AG08396 (cell line): ENCODE measurements at regions not wholly inside any gene's neighbourhood (a gene's known extent, or its start where the extent isn't known, plus 50 kb on each side); places are given as distances from the start of the nearest gene placed in this dataset.
"Not testable (repeated sequence)": the region's sequence is repeated elsewhere in the genome, so short reads cannot be mapped to it uniquely, and the experiment has no call there.

ENCODE experiments used
- DNase-seq: peaks from one replicate; pipeline ENCODE4 v3.0.0; 2012; ENCODE audit warnings: low spot score, mixed read lengths

GRCh38 chr17:71866095-71866494 lies 254.7 kb upstream of the SOX9 start:
- no peak for DNase-seq

- no peak for DNase-seq
These were observed 251.5 kb upstream of the SOX9 start for GRCh38 chr17:71869293-71869692.

GRCh38 chr17:71869841-71870545 lies 250.8 kb upstream of the SOX9 start:
- no peak for DNase-seq

- no peak for DNase-seq
These were observed 250.3 kb upstream of the SOX9 start for GRCh38 chr17:71870546-71870862.

- DNase-seq = no peak
These were observed 247.9 kb upstream of the SOX9 start for GRCh38 chr17:71872843-71873485.

DNA sequence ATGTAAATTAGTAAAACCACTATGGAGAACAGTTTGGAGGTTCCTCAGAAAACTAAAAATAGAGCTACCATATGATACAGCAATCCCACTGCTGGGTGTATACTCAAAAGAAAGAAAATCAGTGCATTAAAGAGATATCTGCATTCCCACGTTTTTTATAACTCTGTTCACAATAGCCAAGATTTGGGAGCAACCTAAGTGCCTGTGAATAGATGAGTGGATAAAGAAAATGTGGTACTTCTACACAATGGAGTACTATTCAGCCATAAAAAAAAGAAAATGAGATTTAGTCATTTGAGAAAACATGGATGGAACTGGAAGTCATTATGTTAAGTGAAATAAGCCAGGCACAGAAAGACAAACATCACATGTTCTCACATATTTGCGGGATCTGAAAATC lies 246.0 kb upstream of the SOX9 start:
- DNase-seq = not testable (repeated sequence)

GRCh38 chr17:71878271-71878670 lies 242.5 kb upstream of the SOX9 start:
- no peak for DNase-seq

- DNase-seq = no peak
These were observed 241.8 kb upstream of the SOX9 start for GRCh38 chr17:71878998-71879397.

- DNase-seq = no peak
These were observed 239.8 kb upstream of the SOX9 start for GRCh38 chr17:71881041-71881440.

DNA sequence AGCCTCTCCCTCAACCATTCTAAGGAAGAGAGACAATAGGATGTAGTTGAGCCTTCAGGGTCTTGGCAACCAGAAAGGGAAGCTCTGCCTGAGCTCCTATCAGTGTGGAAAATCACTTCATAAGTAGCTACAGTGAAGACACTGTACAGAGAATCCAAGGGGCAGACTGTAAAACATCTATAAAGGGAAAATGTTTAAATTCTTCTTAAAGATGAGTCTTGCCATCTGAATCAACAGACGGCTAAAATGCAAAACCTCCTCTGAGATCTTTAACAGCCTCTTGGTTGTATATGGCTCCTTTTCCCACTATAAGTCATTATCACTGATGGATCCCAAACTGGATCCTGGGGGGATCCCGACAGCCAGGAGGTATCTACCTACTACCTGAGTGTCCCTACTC lies 239.2 kb upstream of the SOX9 start:
- no peak for DNase-seq

GRCh38 chr17:71883258-71883657 lies 237.6 kb upstream of the SOX9 start:
- no peak for DNase-seq

DNA sequence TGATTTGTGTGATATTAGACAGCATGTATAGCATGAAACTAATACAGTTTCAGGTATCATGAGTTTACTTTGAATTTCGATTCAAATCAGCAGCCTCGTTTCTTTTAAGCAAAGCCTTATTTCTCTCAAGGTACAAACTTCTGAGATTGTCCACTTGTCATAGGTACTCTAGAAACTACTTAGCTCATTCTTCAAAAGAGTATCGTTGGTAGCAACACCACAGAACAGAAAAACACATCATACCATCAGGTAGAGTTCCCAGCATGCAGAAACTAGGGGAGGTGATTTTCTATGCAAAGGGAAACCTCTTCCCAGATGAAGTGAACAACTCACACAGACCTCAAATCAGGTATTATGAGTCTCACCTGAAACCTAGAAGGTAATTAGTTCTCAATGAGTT lies 237.0 kb upstream of the SOX9 start:
- no peak for DNase-seq

DNA sequence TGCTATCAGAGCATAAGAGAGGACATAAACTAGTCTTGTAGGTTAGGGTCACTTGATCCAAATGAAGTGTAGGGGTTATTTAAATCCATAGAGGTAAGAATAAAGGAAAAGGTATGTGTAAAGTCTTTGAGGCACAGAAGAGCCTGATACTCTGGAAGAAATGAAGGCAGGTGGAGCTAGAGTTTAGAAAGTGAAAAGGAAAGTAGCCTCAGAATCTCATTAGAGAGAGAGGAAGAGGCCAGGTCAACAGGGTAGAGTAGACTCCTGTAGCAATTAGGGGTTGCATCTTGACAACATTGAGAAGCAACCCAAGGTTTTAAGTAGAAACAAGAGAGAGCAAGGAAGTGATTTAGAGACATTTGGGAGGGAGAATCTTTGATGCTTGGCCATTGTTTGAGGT lies 235.2 kb upstream of the SOX9 start:
- DNase-seq = no peak

DNA sequence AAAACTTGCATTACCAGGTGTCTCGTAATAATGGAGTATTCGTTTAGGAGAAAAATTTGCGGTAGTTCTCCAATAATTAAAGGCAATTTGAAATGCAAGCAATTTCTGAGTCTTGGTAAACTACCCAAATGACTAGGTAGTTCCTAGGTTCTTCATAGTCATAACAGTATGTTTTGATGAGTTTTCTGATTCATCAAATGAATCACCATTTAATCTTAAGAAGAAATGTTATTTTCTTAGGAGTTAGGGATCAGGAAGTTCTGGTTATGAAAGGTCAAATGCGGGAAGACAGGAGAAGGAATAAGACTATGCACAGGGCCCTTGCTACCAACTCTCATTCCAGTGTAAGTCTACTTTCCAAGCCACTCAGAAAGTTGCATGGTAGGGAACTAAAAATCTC lies 221.5 kb upstream of the SOX9 start:
- DNase-seq = no peak

- no peak for DNase-seq
These were observed 220.1 kb upstream of the SOX9 start for GRCh38 chr17:71900621-71901229.

DNA sequence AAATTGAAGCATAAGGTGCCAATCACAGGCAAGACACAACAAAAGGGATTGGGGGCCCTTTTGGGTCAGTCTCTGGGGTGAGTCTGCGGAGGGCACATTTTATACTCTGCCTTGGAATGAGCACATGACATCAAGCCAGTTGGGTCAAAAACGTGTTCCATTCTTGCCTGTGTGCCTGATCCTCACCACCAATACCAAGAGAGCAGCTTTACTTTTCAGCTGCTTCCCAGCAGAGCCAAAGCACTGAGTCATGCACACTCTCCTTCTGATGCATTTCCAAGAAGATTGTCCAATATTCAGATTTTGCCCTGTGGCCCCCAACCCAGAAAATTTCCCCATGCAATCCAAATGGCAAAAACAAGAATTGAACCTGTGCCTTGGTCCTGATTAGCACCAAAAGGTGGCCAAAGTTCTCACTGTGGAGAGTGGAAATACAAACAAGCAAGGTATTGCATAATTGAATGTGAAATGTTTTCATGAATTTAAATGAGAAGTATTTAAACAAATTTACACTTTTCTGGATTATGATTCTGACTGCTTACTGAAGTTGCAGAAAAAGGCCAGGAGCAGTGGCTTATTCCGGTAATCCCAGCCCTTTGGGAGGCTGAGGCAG lies 217.8 kb upstream of the SOX9 start:
- DNase-seq = peak; percentile 35

DNA sequence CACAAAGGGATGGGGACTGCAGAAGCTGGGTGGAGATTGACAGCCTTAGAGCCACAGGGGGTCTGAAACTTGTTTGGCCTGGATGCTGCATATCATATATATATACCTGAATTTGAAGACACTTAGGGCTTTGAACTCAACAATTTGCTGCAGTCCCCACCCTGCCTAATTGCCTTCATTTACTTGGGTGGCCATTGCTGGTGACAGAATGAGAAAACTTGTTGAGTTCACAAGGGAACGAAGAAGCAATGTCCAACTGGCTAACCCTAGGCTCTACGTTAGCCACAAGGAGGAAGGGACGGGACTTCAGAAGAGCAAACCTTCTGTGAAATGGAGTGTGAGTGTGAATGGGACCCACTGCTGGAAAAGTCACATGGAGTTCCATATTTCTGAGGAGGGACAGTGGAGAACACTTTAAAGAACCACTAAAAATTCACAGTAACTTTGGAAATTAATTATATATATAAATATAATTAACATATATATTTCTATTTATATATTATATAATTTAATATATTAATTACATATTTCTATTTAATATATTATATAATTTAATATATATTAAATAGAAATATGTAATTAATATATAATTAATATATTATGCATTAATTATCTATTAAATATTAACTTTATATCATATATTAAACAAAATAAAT lies 215.3 kb upstream of the SOX9 start:
- no peak for DNase-seq

DNA sequence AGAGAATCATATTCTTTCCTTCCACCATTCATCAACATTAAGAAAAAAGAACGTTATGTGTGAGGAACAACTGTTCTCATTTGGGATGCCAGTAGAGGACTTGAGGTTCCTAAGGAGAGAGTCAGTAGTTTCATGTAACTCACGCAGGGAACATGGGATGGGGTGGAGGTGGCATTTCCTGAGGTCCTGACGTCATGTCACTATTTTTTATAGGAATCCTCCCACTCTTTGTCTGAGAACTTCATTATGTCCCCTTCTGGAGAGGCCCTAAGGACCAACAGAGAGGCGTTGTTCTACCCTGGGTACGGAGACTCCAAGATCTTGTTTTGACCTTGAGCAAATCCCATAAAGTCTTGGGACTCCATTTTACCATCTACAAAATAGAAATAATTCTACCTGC lies 211.7 kb upstream of the SOX9 start:
- no peak for DNase-seq

- no peak for DNase-seq
These were observed 210.8 kb upstream of the SOX9 start for GRCh38 chr17:71910002-71910401.

- DNase-seq = no peak
These were observed 206.8 kb upstream of the SOX9 start for GRCh38 chr17:71914042-71914441.

DNA sequence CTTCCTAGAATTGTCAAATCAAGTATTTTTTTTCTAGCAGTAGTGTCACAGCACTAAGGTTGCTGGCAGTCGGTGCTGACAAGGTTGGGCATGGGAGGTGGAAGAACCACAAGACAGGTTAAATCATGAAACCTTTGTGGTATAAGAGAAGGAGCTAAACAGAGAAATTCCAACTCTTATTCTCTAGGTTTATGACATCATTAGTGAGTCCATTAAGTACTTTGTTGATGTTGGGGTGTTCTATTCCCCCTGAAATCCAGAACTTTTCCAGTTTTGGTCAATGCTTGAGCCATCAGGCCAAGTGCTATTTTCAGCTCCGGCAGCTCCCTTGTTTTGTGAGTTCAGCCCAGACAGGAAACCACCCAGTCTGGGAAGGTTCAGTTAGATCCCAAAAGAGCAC lies 206.0 kb upstream of the SOX9 start:
- DNase-seq = no peak

DNA sequence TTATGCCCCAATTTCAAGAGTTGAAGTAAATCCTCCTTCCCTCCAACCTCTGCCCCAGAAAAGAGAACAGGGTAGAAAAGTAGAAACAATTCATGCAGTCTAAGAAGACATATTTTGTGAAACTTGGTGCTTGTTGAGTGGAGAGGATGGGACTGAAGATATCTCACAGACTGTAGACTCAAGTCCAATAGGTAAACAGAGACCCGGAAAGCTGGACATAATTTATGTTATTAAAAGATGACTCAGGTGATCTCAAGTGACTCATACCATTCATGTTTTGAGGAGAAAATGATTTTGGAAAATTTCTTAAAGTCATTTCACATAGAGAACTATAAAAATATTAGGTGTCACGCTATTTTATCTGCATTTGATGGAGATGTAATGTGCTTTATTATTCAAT lies 203.1 kb upstream of the SOX9 start:
- DNase-seq = no peak

- no peak for DNase-seq
These were observed 201.6 kb upstream of the SOX9 start for GRCh38 chr17:71919186-71919585.
